Mesendoderm (in vitro differentiated cells): ENCODE measurements at regions not wholly inside any gene's neighbourhood (a gene's known extent, or its start where the extent isn't known, plus 50 kb on each side); places are given as distances from the start of the nearest gene placed in this dataset.

Experiments
- DNase-seq: peaks from one replicate; pipeline ENCODE4 v3.0.0; 2013
- H2AK5ac ChIP-seq: 2 replicates; pipeline ENCODE4 v1.6.1; 2013; ENCODE audit warnings: low read length, inconsistent platforms
- H2BK120ac ChIP-seq: 2 replicates; pipeline ENCODE4 v1.6.1; 2013; ENCODE audit warnings: low read depth, mild to moderate bottlenecking, low read length, moderate library complexity, mixed read lengths
- H2BK15ac ChIP-seq: replicated peaks from 2 replicates; pipeline ENCODE4 v1.6.1; 2013; ENCODE audit warnings: low read depth, mild to moderate bottlenecking, moderate library complexity
- H2BK5ac ChIP-seq: 2 replicates; pipeline ENCODE4 v1.6.1; 2013; ENCODE audit warnings: low read length, inconsistent platforms
- H3K18ac ChIP-seq: 2 replicates; pipeline ENCODE4 v1.6.1; 2013; ENCODE audit warnings: mild to moderate bottlenecking, low read length, mixed read lengths
- H3K23ac ChIP-seq: one replicate; pipeline ENCODE4 v1.6.1; 2013; ENCODE audit warnings: low read length
- H3K27ac ChIP-seq: 2 replicates; pipeline ENCODE4 v1.5.1; 2013; ENCODE audit warnings: low read depth, mild to moderate bottlenecking, inconsistent platforms, low read length, moderate library complexity
- H3K27me3 ChIP-seq: 2 replicates; pipeline ENCODE4 v1.6.1; 2013; ENCODE audit warnings: low read length, control low read depth, mild to moderate bottlenecking, inconsistent platforms; ENCODE audit not compliant: insufficient read depth, poor library complexity
- H3K36me3 ChIP-seq: 2 replicates; pipeline ENCODE4 v1.6.1; 2013; ENCODE audit warnings: low read length, inconsistent platforms; ENCODE audit not compliant: control insufficient read depth, insufficient read depth
- H3K4ac ChIP-seq: one replicate; pipeline ENCODE4 v1.6.1; 2013; ENCODE audit warnings: low read depth, mild to moderate bottlenecking, low read length, moderate library complexity
- H3K4me1 ChIP-seq: 2 replicates; pipeline ENCODE4 v1.6.1; 2013; ENCODE audit warnings: low read depth, low read length, inconsistent platforms; ENCODE audit not compliant: control insufficient read depth
- H3K4me2 ChIP-seq: 2 replicates; pipeline ENCODE4 v1.6.1; 2013; ENCODE audit warnings: low read length
- H3K4me3 ChIP-seq: 2 replicates; pipeline ENCODE4 v1.5.1; 2013; ENCODE audit warnings: mild to moderate bottlenecking, low read length
- H3K56ac ChIP-seq: one replicate; pipeline ENCODE4 v1.6.1; 2013; ENCODE audit warnings: low read length
- H3K79me1 ChIP-seq: 2 replicates; pipeline ENCODE4 v1.6.1; 2013; ENCODE audit warnings: low read length, inconsistent platforms
- H3K79me2 ChIP-seq: 2 replicates; pipeline ENCODE4 v1.6.1; 2013; ENCODE audit warnings: mild to moderate bottlenecking, low read length; ENCODE audit not compliant: control insufficient read depth, insufficient read depth
- H3K9ac ChIP-seq: 2 replicates; pipeline ENCODE4 v1.6.1; 2013; ENCODE audit warnings: low read length, inconsistent platforms
- H4K5ac ChIP-seq: one replicate; pipeline ENCODE4 v1.6.1; 2013; ENCODE audit warnings: low read length
- H4K8ac ChIP-seq: one replicate; pipeline ENCODE4 v1.6.1; 2013; ENCODE audit warnings: low read depth, mild to moderate bottlenecking, control low read depth, low read length, moderate library complexity
- WGBS: extraction: QIAGEN DNeasy Blood & Tissue Kit; methylation state at CpG from one replicate; pipeline ENCODE4 v1.1.7; 2013; ENCODE audit warnings: low lambda C conversion rate, missing lambda C conversion rate; ENCODE audit not compliant: insufficient coverage; ENCODE audit errors: extremely low coverage; 5-methylcytosine and 5-hydroxymethylcytosine counted together

DNA sequence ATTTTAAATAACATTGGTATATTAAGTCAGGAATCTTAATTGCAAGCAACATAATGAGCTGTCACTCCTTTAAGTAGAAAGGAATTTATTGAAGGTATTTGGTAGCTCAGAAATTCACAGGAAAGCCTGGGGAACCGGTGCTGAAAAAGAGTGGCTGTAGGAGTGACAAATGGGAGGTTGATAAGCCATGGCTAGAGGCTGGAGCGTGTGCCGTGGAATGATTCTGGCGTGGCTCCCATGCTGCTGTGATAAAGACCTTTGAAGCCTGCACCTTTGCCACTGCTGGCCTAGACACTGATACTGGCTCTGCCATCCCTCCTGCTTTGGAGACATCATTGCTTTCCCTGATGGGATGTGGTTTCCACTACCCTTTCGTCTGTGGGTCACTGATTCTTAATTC lies 65.7 kb upstream of the ATG10 start:
- H3K9ac ChIP-seq: no peak overlapping the region
- peaks cover 3% of the 10 kb centered on the region for H3K4me1 ChIP-seq
- H3K56ac ChIP-seq: no peak overlapping the region
- H3K79me1 ChIP-seq: no peaks in the 10 kb centered on the region
- H2BK15ac ChIP-seq: no peak overlapping the region
- H2AK5ac ChIP-seq: peak overlapping the region; percentile 54
- H3K4me3 ChIP-seq: no peak overlapping the region
- no peak overlapping the region for H3K27ac ChIP-seq
- peak overlapping the region; percentile 28 for H2BK5ac ChIP-seq
- H4K8ac ChIP-seq: no peak overlapping the region
- no peak overlapping the region for H2BK120ac ChIP-seq
- DNase-seq: peak; percentile 63
- H3K27me3 ChIP-seq: no peaks in the 10 kb centered on the region
- H3K23ac ChIP-seq: no peak overlapping the region
- H3K36me3 ChIP-seq: no peaks in the 10 kb centered on the region
- no peak overlapping the region for H3K4me2 ChIP-seq
- no peak overlapping the region for H3K4ac ChIP-seq
- no peak overlapping the region for H4K5ac ChIP-seq
- H3K79me2 ChIP-seq: no peaks in the 10 kb centered on the region
- H3K18ac ChIP-seq: no peak overlapping the region
- WGBS: no CpG with 5 or more reads among the region's 5 CpGs

- Histone ChIP-seq H3K27ac (no peak overlapping the region), H3K9ac (no peak overlapping the region), H2BK15ac (no peak overlapping the region), H3K79me2 (no peaks in the 10 kb centered on the region), H4K8ac (no peak overlapping the region), H3K4me1 (peaks cover 3% of the 10 kb centered on the region), H3K18ac (no peak overlapping the region), H3K4me2 (no peak overlapping the region), H2BK120ac (no peak overlapping the region), H3K27me3 (no peaks in the 10 kb centered on the region), H3K36me3 (no peaks in the 10 kb centered on the region), H3K4me3 (no peak overlapping the region), H3K56ac (no peak overlapping the region), H4K5ac (no peak overlapping the region), H3K79me1 (no peaks in the 10 kb centered on the region), H3K23ac (no peak overlapping the region), H2BK5ac (no peak overlapping the region), H2AK5ac (no peak overlapping the region), H3K4ac (no peak overlapping the region)
- WGBS: no CpG with 5 or more reads among the region's 2 CpGs
- peak; percentile 40 for DNase-seq
Measured at GRCh38 chr5:81904861-81905260, 67.0 kb upstream of the ATG10 start.

DNA sequence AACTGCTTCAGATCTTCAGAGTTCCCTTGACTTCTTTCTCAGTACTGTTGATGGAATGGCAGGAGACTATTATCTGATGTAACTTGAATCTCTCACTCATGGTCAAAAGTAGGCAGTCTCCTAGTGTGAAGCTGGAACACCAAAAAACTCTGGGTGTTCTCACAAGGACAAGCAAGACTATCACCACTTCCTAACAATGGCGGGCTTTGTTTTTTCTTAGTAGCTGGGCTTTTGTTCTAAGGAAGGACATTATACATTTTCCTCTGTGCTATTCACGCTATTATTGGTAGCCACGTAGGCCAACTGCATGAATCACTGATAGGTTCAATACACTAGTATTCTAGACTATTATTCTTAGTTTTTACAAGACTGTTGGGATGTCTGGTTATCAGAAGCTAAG lies 67.7 kb upstream of the ATG10 start:
- no CpG with 5 or more reads among the region's 3 CpGs for WGBS
- no peak overlapping the region for H3K9ac ChIP-seq

GRCh38 chr5:81901586-81901985 lies 70.2 kb upstream of the ATG10 start:
- Histone ChIP-seq H3K79me2 (no peaks in the 10 kb centered on the region), H2BK5ac (no peak overlapping the region), H2BK120ac (no peak overlapping the region), H3K27me3 (no peaks in the 10 kb centered on the region), H4K8ac (no peak overlapping the region), H2AK5ac (no peak overlapping the region), H3K4me3 (no peak overlapping the region), H3K23ac (no peak overlapping the region), H3K79me1 (no peaks in the 10 kb centered on the region), H3K4me2 (no peak overlapping the region), H3K4ac (no peak overlapping the region), H4K5ac (no peak overlapping the region), H3K56ac (no peak overlapping the region), H2BK15ac (no peak overlapping the region), H3K18ac (no peak overlapping the region), H3K9ac (no peak overlapping the region), H3K27ac (no peak overlapping the region), H3K36me3 (no peaks in the 10 kb centered on the region), H3K4me1 (peaks cover 3% of the 10 kb centered on the region)
- DNase-seq: no peak
- WGBS: no CpG with 5 or more reads among the region's 10 CpGs

More for the DNA sequence above, 67.7 kb upstream of the ATG10 start:
- no peak overlapping the region for H2BK120ac ChIP-seq
- H3K18ac ChIP-seq: no peak overlapping the region
- H3K4me2 ChIP-seq: no peak overlapping the region
- H2AK5ac ChIP-seq: no peak overlapping the region
- H3K4ac ChIP-seq: no peak overlapping the region
- H2BK15ac ChIP-seq: no peak overlapping the region
- no peak overlapping the region for H4K5ac ChIP-seq
- no peaks in the 10 kb centered on the region for H3K36me3 ChIP-seq
- no peak overlapping the region for H3K27ac ChIP-seq
- peaks cover 3% of the 10 kb centered on the region for H3K4me1 ChIP-seq
- H3K56ac ChIP-seq: no peak overlapping the region
- H3K23ac ChIP-seq: no peak overlapping the region
- no peak overlapping the region for H3K4me3 ChIP-seq
- H2BK5ac ChIP-seq: no peak overlapping the region
- no peaks in the 10 kb centered on the region for H3K79me2 ChIP-seq
- no peak overlapping the region for H4K8ac ChIP-seq
- no peak for DNase-seq
- no peaks in the 10 kb centered on the region for H3K27me3 ChIP-seq
- no peaks in the 10 kb centered on the region for H3K79me1 ChIP-seq

DNA sequence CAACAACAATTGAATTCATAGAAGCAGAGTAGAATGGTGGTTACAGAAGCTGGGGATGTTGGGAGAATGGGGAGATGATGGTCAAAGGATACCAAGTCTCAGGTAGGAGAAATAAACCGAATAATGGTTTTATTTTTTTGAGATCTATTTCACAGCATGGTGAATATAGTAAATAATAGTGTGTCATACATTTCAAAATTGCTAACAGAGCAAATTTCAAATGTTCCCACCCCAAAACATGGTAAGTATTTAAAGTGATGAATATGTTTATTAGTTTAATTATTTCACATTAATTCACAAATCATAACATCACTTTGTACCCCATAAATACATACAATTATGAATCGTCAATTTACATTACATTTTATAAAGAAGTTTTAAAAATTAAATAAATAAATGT lies 72.7 kb upstream of the ATG10 start:
- H3K4me2 ChIP-seq: no peak overlapping the region
- H3K36me3 ChIP-seq: no peaks in the 10 kb centered on the region
- no peak overlapping the region for H3K23ac ChIP-seq
- H3K4me1 ChIP-seq: peaks cover 2% of the 10 kb centered on the region
- no peak overlapping the region for H3K27ac ChIP-seq
- H4K8ac ChIP-seq: no peak overlapping the region
- no peak overlapping the region for H3K4me3 ChIP-seq
- H3K79me2 ChIP-seq: no peaks in the 10 kb centered on the region
- no peak overlapping the region for H3K9ac ChIP-seq
- no peaks in the 10 kb centered on the region for H3K27me3 ChIP-seq
- H3K18ac ChIP-seq: no peak overlapping the region
- no peak overlapping the region for H4K5ac ChIP-seq
- H3K79me1 ChIP-seq: no peaks in the 10 kb centered on the region
- 100% methylated on average over 1 of the region's 2 CpGs for WGBS
- no peak overlapping the region for H3K56ac ChIP-seq
- DNase-seq: no peak
- H2AK5ac ChIP-seq: no peak overlapping the region
- H2BK120ac ChIP-seq: no peak overlapping the region
- H3K4ac ChIP-seq: no peak overlapping the region
- H2BK15ac ChIP-seq: no peak overlapping the region
- H2BK5ac ChIP-seq: no peak overlapping the region

- H3K4ac ChIP-seq: no peak overlapping the region
- H3K79me2 ChIP-seq: no peaks in the 10 kb centered on the region
- no CpG with 5 or more reads among the region's 2 CpGs for WGBS
- H3K4me2 ChIP-seq: no peak overlapping the region
- no peaks in the 10 kb centered on the region for H3K27me3 ChIP-seq
- H3K23ac ChIP-seq: no peak overlapping the region
- no peak overlapping the region for H4K8ac ChIP-seq
- H2AK5ac ChIP-seq: no peak overlapping the region
- no peak overlapping the region for H3K4me3 ChIP-seq
- H4K5ac ChIP-seq: no peak overlapping the region
- H2BK120ac ChIP-seq: no peak overlapping the region
- H3K18ac ChIP-seq: no peak overlapping the region
- H3K79me1 ChIP-seq: no peaks in the 10 kb centered on the region
- no peaks in the 10 kb centered on the region for H3K4me1 ChIP-seq
- no peak for DNase-seq
- no peaks in the 10 kb centered on the region for H3K36me3 ChIP-seq
- no peak overlapping the region for H2BK5ac ChIP-seq
- H3K9ac ChIP-seq: no peak overlapping the region
- H3K56ac ChIP-seq: no peak overlapping the region
- no peak overlapping the region for H3K27ac ChIP-seq
- no peak overlapping the region for H2BK15ac ChIP-seq
Measured at GRCh38 chr5:81898403-81898802, 73.4 kb upstream of the ATG10 start.
